Astrocyte of the cerebellum (primary cell): ENCODE measurements at regions not wholly inside any gene's neighbourhood (a gene's known extent, or its start where the extent isn't known, plus 50 kb on each side); places are given as distances from the start of the nearest gene placed in this dataset.

Experiments used
- DNase-seq: peaks from one replicate; pipeline ENCODE4 v3.0.0-alpha.2; 2011; ENCODE audit warnings: low read depth
- H3K4me3 ChIP-seq: 2 replicates; pipeline ENCODE4 v1.5.1; 2011; ENCODE audit warnings: mild to moderate bottlenecking, low read depth, low read length, moderate library complexity
- CTCF ChIP-seq: IDR thresholded peaks from 2 replicates; pipeline ENCODE4 v1.5.1; 2012; ENCODE audit warnings: low read length, low read depth, moderate library complexity, mild to moderate bottlenecking; ENCODE audit errors: missing control alignments
- in situ Hi-C: cut with HindIII; loops from 2 replicates; pipeline ENCODE4 v1.10.0; 2017; ENCODE audit warnings: low sequenced_read_pairs

DNA sequence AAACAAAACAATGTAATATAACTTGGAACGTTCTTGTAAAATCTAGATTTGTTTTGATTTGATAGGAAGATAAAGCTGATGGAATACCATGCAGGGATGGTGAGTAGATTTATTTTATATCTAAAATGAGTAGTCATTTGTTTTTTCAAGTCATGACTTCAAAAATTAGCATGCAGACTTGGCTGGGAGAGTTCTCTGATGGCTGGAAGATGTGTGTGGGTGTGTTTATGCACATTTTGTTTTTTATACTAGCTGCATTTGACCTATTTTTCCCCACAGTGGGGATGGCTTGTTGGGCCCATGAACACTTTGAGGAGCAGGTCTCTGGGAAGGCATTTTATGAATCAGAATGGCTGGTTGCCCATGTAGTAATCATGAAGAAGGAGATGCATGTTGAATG, 109.2 kb downstream of the MTRR start:
- in situ Hi-C loops, result no loop called here
- no peak for TF ChIP-seq CTCF
- no peak for DNase-seq
- no peak overlapping the region for H3K4me3 ChIP-seq

- no peak overlapping the region for H3K4me3 ChIP-seq
- DNase-seq, result no peak
- in situ Hi-C loops, result no loop called here
- no peak for TF ChIP-seq CTCF
Measured at GRCh38 chr5:7978991-7979390, 110.0 kb downstream of the MTRR start.

DNA sequence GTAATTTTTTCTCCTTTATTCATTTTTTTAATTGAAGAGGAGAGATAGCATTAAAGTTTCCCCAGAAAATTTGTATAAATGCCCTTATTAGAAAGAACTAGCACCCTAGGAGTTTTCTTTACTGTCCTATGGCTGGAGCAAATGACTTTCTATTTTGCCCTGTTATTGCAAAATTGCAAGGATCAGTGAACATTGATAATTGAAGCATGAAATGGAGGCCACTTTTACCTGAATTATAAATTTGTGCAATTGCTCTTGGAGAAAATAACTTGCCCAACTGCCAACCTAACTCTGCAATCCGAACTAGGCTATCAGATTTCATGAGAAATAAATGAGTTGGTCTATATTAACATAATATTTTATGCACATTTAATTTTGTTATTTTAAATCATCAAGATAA, 111.9 kb downstream of the MTRR start:
- no peak overlapping the region for H3K4me3 ChIP-seq
- DNase-seq, result no peak
- in situ Hi-C loops, result loop anchor here (5.0 kb wide), 1 partner anchor 56 kb away; no protein-coding TSS in a partner anchor
- no peak for TF ChIP-seq CTCF

GRCh38 chr5:7983433-7983832, 114.5 kb downstream of the MTRR start:
- TF ChIP-seq CTCF, result no peak
- in situ Hi-C loops, result loop anchor here (5.0 kb wide), 1 partner anchor 54 kb away; no protein-coding TSS in a partner anchor
- no peak overlapping the region for H3K4me3 ChIP-seq
- no peak for DNase-seq

DNA sequence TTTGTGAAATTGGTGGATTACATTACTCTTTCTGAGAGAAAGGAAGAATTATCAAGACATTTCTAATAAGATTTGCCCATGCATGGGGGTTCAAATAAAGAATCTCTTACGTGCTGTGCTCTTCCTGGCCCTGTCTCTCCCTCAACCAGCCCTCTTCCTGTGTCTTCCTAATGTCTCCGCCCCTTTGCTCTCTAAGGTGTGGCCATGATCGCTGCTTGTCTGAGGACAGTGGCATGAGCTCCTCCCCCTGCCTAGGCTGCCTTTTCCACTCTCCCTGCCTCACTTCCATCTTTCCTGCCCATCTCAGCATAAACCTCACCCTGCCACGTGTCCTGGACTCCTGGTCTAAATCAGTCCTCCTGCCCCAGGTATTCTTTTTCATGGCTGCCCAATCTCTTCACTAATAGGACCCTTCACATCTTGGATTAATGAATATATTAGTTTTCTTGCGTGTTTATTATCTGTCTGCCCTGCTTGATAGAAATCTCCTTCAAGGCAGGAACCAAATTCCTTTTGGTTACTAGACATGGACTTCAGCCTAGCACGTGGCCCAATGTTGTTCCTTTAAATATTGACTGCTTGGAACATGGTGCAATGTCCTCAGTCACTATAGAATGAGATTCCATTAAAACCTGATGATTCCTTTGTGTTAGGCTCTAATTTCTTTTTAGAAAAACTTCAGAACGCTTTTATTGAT, 122.3 kb downstream of the MTRR start:
- in situ Hi-C loops, result no loop called here
- H3K4me3 ChIP-seq, result no peak overlapping the region
- no peak for DNase-seq
- TF ChIP-seq CTCF, result no peak

- DNase-seq, result no peak
- no peak overlapping the region for H3K4me3 ChIP-seq
- in situ Hi-C loops, result no loop called here
- no peak for TF ChIP-seq CTCF
Measured at GRCh38 chr5:7995688-7996294, 126.8 kb downstream of the MTRR start.
